A673 (cell line): ENCODE measurements at regions not wholly inside any gene's neighbourhood (a gene's known extent, or its start where the extent isn't known, plus 50 kb on each side); places are given as distances from the start of the nearest gene placed in this dataset.

ENCODE experiments used
- CTCF ChIP-seq: fragments of 300-800, 200-600 bp; sonication (generic); conservative IDR thresholded peaks from 2 replicates; pipeline ENCODE4 v1.5.1; 2017; ENCODE audit warnings: low read depth, mild to moderate bottlenecking, antibody characterized with exemption, low read length, moderate library complexity, mixed read lengths
- EZH2 ChIP-seq: fragments of 200-600 bp; sonication (generic); IDR thresholded peaks from 2 replicates; pipeline ENCODE4 v1.6.1; 2017; ENCODE audit warnings: borderline replicate concordance, low read depth, mild to moderate bottlenecking, mixed read lengths, antibody characterized with exemption, low read length; ENCODE audit not compliant: poor library complexity, severe bottlenecking

GRCh38 chr19:31943191-31943661 lies 402.2 kb upstream of the ZNF507 start:
- TF ChIP-seq CTCF (no peak), EZH2 (no peak)
